ENCODE measurements at regions not wholly inside any gene's neighbourhood (a gene's known extent, or its start where the extent isn't known, plus 50 kb on each side); places are given as distances from the start of the nearest gene placed in this dataset.

- TF ChIP-seq FOXP2 (optimal IDR thresholded peaks at IDR 0.05; ENCODE audit: borderline replicate concordance, extremely low read depth, extremely low read length, insufficient read depth) = no peak
- no peak for TF ChIP-seq TAF1 (IDR thresholded peaks at IDR 0.05; ENCODE audit: borderline replicate concordance, insufficient read depth, low read length)
- no peak for TF ChIP-seq POLR2AphosphoS5 (IDR thresholded peaks at IDR 0.05; ENCODE audit: low read depth, low read length)
- TF ChIP-seq, protein P1, sequence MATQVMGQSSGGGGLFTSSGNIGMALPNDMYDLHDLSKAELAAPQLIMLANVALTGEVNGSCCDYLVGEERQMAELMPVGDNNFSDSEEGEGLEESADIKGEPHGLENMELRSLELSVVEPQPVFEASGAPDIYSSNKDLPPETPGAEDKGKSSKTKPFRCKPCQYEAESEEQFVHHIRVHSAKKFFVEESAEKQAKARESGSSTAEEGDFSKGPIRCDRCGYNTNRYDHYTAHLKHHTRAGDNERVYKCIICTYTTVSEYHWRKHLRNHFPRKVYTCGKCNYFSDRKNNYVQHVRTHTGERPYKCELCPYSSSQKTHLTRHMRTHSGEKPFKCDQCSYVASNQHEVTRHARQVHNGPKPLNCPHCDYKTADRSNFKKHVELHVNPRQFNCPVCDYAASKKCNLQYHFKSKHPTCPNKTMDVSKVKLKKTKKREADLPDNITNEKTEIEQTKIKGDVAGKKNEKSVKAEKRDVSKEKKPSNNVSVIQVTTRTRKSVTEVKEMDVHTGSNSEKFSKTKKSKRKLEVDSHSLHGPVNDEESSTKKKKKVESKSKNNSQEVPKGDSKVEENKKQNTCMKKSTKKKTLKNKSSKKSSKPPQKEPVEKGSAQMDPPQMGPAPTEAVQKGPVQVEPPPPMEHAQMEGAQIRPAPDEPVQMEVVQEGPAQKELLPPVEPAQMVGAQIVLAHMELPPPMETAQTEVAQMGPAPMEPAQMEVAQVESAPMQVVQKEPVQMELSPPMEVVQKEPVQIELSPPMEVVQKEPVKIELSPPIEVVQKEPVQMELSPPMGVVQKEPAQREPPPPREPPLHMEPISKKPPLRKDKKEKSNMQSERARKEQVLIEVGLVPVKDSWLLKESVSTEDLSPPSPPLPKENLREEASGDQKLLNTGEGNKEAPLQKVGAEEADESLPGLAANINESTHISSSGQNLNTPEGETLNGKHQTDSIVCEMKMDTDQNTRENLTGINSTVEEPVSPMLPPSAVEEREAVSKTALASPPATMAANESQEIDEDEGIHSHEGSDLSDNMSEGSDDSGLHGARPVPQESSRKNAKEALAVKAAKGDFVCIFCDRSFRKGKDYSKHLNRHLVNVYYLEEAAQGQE (IDR thresholded peaks at IDR 0.05; ENCODE audit: insufficient read depth in 1 of 2, low read depth in 2 of 2, low read length in 2 of 2) = no peak
- TF ChIP-seq SIN3A (IDR thresholded peaks at IDR 0.05; ENCODE audit: borderline replicate concordance, insufficient read depth, low read length) = no peak
Measured at GRCh38 chr10:54947605-54948004, 146.6 kb upstream of the PCDH15 start.

- no peak for TF ChIP-seq SIN3A (IDR thresholded peaks at IDR 0.05; ENCODE audit: borderline replicate concordance, insufficient read depth, low read length)
- TF ChIP-seq, protein P1 (IDR thresholded peaks at IDR 0.05; ENCODE audit: insufficient read depth in 1 of 2, low read depth in 2 of 2, low read length in 2 of 2) = no peak
- no peak for TF ChIP-seq FOXP2 (optimal IDR thresholded peaks at IDR 0.05; ENCODE audit: borderline replicate concordance, extremely low read depth, extremely low read length, insufficient read depth)
- TF ChIP-seq TAF1 (IDR thresholded peaks at IDR 0.05; ENCODE audit: borderline replicate concordance, insufficient read depth, low read length) = no peak
Measured at GRCh38 chr10:54940418-54940817, 139.4 kb upstream of the PCDH15 start.

GRCh38 chr10:54914049-54914448 lies 113.0 kb upstream of the PCDH15 start:
- TF ChIP-seq, protein P1 (IDR thresholded peaks at IDR 0.05; ENCODE audit: insufficient read depth in 1 of 2, low read depth in 2 of 2, low read length in 2 of 2) = no peak
- TF ChIP-seq FOXP2 (optimal IDR thresholded peaks at IDR 0.05; ENCODE audit: borderline replicate concordance, extremely low read depth, extremely low read length, insufficient read depth) (no peak), POLR2AphosphoS5 (IDR thresholded peaks at IDR 0.05; ENCODE audit: low read depth, low read length) (no peak), TAF1 (IDR thresholded peaks at IDR 0.05; ENCODE audit: borderline replicate concordance, insufficient read depth, low read length) (no peak), SIN3A (IDR thresholded peaks at IDR 0.05; ENCODE audit: borderline replicate concordance, insufficient read depth, low read length) (no peak)

DNA sequence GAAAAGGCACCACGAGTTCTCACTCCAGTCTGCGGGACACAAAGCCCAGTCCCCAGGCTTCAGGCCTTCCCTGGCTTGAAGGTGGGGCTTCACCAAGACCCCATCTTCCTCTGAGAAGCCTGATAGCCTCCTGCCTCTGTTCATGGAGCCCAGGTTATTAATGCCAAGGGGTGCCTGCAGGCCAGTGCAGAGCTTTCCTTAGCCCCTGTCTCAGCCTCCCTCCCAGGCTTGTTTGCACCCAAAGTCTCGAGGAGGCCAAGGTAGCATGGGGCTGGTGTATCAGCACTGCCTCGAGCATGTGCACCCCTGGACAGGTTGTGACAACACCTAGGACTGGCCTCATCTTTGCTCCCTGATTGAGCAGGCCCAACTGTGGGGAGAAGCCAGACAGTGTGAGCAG lies 108.1 kb upstream of the PCDH15 start:
- TF ChIP-seq POLR2AphosphoS5 (IDR thresholded peaks at IDR 0.05; ENCODE audit: low read depth, low read length) (no peak), SIN3A (IDR thresholded peaks at IDR 0.05; ENCODE audit: borderline replicate concordance, insufficient read depth, low read length) (no peak), FOXP2 (optimal IDR thresholded peaks at IDR 0.05; ENCODE audit: borderline replicate concordance, extremely low read depth, extremely low read length, insufficient read depth) (no peak), TAF1 (IDR thresholded peaks at IDR 0.05; ENCODE audit: borderline replicate concordance, insufficient read depth, low read length) (no peak)
- TF ChIP-seq, protein P1 (IDR thresholded peaks at IDR 0.05; ENCODE audit: insufficient read depth in 1 of 2, low read depth in 2 of 2, low read length in 2 of 2) = no peak

DNA sequence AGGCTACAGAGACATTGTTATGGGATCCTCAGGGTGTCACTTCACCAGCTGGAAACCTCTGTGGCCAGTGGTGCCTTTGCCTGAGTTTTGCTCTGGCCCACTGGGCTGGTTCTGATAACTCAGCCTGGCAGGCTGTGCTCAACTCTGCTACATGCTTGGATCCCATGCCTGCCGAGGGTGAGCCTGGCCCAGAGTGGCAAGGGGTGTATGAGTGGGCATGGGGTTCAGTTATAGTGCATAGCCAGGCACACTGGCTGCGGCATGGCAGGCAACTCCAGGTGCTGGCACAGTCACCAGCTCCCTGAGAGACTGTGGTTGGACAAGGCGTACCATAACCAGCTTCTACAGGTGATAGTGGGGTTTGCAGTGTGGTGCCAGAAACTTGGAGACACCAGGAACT lies 107.0 kb upstream of the PCDH15 start:
- TF ChIP-seq, protein P1 (IDR thresholded peaks at IDR 0.05; ENCODE audit: insufficient read depth in 1 of 2, low read depth in 2 of 2, low read length in 2 of 2) = no peak
- no peak for TF ChIP-seq SIN3A (IDR thresholded peaks at IDR 0.05; ENCODE audit: borderline replicate concordance, insufficient read depth, low read length)
- TF ChIP-seq FOXP2 (optimal IDR thresholded peaks at IDR 0.05; ENCODE audit: borderline replicate concordance, extremely low read depth, extremely low read length, insufficient read depth) = no peak
- no peak for TF ChIP-seq POLR2AphosphoS5 (IDR thresholded peaks at IDR 0.05; ENCODE audit: low read depth, low read length)
- TF ChIP-seq TAF1 (IDR thresholded peaks at IDR 0.05; ENCODE audit: borderline replicate concordance, insufficient read depth, low read length) = no peak
